Prostate gland (tissue), 2 donors: ENCODE measurements at regions not wholly inside any gene's neighbourhood (a gene's known extent, or its start where the extent isn't known, plus 50 kb on each side); places are given as distances from the start of the nearest gene placed in this dataset.

Experiments used
- DNase-seq: peaks from one replicate; pipeline ENCODE4 v3.0.0-alpha.2; 2019; ENCODE audit warnings: low spot score
- H3K27ac ChIP-seq, 2 donors: fragments of 200-600 bp; sonication (generic); 2 replicates each; pipeline ENCODE4 v1.5.1; 2017 to 2019
- H3K27me3 ChIP-seq: fragments of 200-600 bp; sonication (generic); replicated peaks from 2 replicates; pipeline ENCODE4 v1.5.1; 2019; ENCODE audit not compliant: insufficient read depth
- H3K36me3 ChIP-seq, 2 donors: fragments of 200-600 bp; sonication (generic); 1 replicate in 1 of 2; 2 replicates in 1 of 2; pipeline versions ENCODE4 v1.5.1 to v1.8.1; 2017 to 2019
- H3K4me1 ChIP-seq: fragments of 200-600 bp; sonication (generic); replicated peaks from 2 replicates; pipeline ENCODE4 v1.5.1; 2019
- H3K4me3 ChIP-seq, 2 donors: fragments of 200-600 bp; sonication (generic); 2 replicates each; pipeline ENCODE4 v1.5.1; 2017 to 2019
- H3K9me3 ChIP-seq: fragments of 200-600 bp; sonication (generic); 2 replicates; pipeline ENCODE4 v1.5.1; 2017
- POLR2A ChIP-seq: fragments of 450-650 bp; IDR thresholded peaks from one replicate; pipeline ENCODE4 v1.6.1; 2016; ENCODE audit warnings: antibody characterized with exemption, mild to moderate bottlenecking
- POLR2AphosphoS5 ChIP-seq: sonication (generic); formaldehyde crosslinking; IDR thresholded peaks from one replicate; pipeline ENCODE4 v1.6.1; 2017; ENCODE audit warnings: antibody characterized with exemption
- WGBS: methylation state at CpG from one replicate; pipeline ENCODE4 v1.1.5; 2018; 5-methylcytosine and 5-hydroxymethylcytosine counted together
- intact Hi-C: fragments of 100-400 bp; cut with DNase I; formaldehyde crosslinking; loops from one replicate; pipeline ENCODE4 v1.14.2; 2022
- TF ChIP-seq, protein P1 (sequence below), 4 experiments: fragments of 200-600 bp in 2 of 4; fragments of 450-650 bp in 2 of 4; sonication (generic) in 2 of 4; IDR thresholded peaks; 1 replicate in 3 of 4; 2 replicates in 1 of 4; pipeline ENCODE4 v1.5.1; 2016 to 2019; ENCODE audit warnings: antibody characterized with exemption in 4 of 4, mild to moderate bottlenecking in 2 of 4, moderate library complexity in 2 of 4

DNA sequence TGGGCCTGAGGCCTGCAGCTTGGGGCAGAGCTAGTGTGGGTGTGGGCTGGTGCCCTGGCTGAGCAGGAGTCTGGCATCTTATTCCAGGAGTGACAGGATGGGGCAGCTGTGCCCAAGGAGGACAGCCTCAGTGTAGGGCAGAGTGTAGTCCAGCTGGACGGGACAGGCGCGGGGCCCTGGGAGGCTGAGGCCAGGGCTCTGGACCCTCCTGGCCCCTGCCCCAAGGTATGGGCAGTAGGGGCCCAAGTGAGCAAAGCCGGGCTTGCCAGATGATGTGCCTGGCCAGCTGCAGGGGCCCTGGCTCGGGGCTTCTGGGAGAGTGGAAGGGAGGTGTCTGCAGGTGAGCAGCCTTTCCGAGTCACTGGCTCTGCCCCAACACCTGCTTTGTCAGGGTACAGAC, 1190.9 kb downstream of the BRD1 start:
- TF ChIP-seq POLR2AphosphoS5 = no peak
- TF ChIP-seq, protein P1, sequence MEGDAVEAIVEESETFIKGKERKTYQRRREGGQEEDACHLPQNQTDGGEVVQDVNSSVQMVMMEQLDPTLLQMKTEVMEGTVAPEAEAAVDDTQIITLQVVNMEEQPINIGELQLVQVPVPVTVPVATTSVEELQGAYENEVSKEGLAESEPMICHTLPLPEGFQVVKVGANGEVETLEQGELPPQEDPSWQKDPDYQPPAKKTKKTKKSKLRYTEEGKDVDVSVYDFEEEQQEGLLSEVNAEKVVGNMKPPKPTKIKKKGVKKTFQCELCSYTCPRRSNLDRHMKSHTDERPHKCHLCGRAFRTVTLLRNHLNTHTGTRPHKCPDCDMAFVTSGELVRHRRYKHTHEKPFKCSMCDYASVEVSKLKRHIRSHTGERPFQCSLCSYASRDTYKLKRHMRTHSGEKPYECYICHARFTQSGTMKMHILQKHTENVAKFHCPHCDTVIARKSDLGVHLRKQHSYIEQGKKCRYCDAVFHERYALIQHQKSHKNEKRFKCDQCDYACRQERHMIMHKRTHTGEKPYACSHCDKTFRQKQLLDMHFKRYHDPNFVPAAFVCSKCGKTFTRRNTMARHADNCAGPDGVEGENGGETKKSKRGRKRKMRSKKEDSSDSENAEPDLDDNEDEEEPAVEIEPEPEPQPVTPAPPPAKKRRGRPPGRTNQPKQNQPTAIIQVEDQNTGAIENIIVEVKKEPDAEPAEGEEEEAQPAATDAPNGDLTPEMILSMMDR (IDR thresholded peaks at IDR 0.05) = no peak
- TF ChIP-seq POLR2A = no peak
- Histone ChIP-seq H3K36me3 (no peaks in the 10 kb centered on the region), H3K4me1 (no peaks in the 10 kb centered on the region), H3K27ac (no peak overlapping the region), H3K27me3 (no peaks in the 10 kb centered on the region), H3K4me3 (no peak overlapping the region), H3K9me3 (no peaks in the 10 kb centered on the region)
- WGBS = 92% methylated on average over 3 of the region's 6 CpGs
- DNase-seq = no peak
- intact Hi-C loops = no loop called here

- no peak for TF ChIP-seq POLR2A
- TF ChIP-seq POLR2AphosphoS5 = no peak
- TF ChIP-seq, protein P1 (IDR thresholded peaks at IDR 0.05) = no peak
Measured at GRCh38 chr22:48635816-48636215, 1191.9 kb downstream of the BRD1 start.

DNA sequence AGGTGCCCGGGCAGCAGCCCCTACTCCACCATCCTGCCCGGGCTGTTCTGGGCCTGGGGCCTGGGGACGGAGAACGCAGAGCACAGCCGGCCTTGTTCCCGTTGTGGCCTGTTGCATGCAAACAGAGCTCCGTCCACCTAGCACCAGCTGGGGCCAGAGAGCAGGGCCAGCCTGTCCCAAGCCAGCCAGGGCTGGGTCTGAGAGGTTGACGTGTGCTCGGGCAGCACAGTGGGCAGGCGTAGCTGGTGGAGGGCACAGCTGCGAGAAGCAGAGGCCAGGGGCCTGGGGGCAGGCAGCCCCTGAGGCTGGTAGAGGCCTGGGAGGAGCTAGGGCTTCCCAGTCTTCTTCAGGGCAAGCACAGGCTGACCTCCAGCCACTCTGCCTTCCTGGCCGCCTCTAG, 1192.6 kb downstream of the BRD1 start:
- Histone ChIP-seq H3K27me3 (no peaks in the 10 kb centered on the region), H3K36me3 (no peaks in the 10 kb centered on the region), H3K4me3 (no peak overlapping the region), H3K4me1 (no peaks in the 10 kb centered on the region), H3K9me3 (no peaks in the 10 kb centered on the region), H3K27ac (no peak overlapping the region)
- 86% methylated on average over 12 of the region's 12 CpGs for WGBS
- intact Hi-C loops = no loop called here
- no peak for TF ChIP-seq POLR2A
- TF ChIP-seq, protein P1 (IDR thresholded peaks at IDR 0.05) = no peak
- TF ChIP-seq POLR2AphosphoS5 = no peak
- DNase-seq = no peak

More at GRCh38 chr22:48635816-48636215, 1191.9 kb downstream of the BRD1 start:
- no peak overlapping the region for H3K27ac ChIP-seq
- intact Hi-C loops = no loop called here
- no peaks in the 10 kb centered on the region for H3K27me3 ChIP-seq
- H3K9me3 ChIP-seq = no peaks in the 10 kb centered on the region
- DNase-seq = no peak
- no peaks in the 10 kb centered on the region for H3K36me3 ChIP-seq
- no peak overlapping the region for H3K4me3 ChIP-seq
- 45% methylated on average over 10 of the region's 10 CpGs for WGBS
- no peaks in the 10 kb centered on the region for H3K4me1 ChIP-seq

DNA sequence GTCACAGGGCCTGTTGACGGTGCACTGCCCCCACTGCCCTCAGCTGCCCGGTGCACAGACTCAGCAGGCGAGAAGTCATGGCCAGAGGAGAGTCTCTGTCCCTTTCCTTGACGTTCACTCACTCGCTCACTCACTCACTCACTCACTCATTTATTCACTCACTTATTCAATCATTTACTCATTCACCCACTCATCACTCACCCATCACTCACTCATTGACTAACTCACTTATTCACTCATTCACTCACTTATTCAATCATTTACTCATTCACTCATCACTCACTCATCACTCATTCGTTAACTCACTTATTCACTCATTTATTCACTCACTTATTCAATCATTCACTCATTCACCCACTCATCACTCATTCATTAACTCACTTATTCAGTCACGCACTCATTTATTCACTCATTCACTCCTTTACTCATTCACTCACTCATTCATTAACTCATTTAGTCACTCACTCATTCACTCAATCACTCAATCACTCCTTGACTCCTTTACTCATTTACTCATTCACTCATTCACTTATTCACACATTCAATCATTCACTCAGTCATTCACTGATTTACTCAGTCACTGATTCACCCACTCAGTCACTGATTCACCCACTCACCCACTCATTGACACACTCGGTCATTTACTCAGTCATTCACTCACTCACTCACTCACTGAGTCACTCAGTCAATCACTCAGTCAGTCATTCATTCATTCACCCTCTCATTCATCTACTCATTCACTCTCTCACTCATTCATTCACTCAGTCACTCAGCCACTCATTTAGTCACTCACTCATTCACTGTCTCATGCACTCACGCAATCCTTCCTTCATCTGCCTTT, 1193.5 kb downstream of the BRD1 start:
- H3K9me3 ChIP-seq = no peaks in the 10 kb centered on the region
- WGBS = 87% methylated on average over 9 of the region's 9 CpGs
- H3K4me3 ChIP-seq = no peak overlapping the region
- H3K36me3 ChIP-seq = no peaks in the 10 kb centered on the region
- intact Hi-C loops = no loop called here
- H3K27ac ChIP-seq = no peak overlapping the region
- H3K4me1 ChIP-seq = no peaks in the 10 kb centered on the region
- no peaks in the 10 kb centered on the region for H3K27me3 ChIP-seq
- DNase-seq = no peak
- TF ChIP-seq, protein P1 (IDR thresholded peaks at IDR 0.05) = no peak
- TF ChIP-seq POLR2AphosphoS5 (no peak), POLR2A (no peak)
